Suppressor macrophage (primary cell): ENCODE measurements at regions not wholly inside any gene's neighbourhood (a gene's known extent, or its start where the extent isn't known, plus 50 kb on each side); places are given as distances from the start of the nearest gene placed in this dataset.

Experiments
- DNase-seq, 4 experiments: peaks; one replicate each; pipeline ENCODE4 v3.0.0-alpha.2; 2020 to 2022

DNA sequence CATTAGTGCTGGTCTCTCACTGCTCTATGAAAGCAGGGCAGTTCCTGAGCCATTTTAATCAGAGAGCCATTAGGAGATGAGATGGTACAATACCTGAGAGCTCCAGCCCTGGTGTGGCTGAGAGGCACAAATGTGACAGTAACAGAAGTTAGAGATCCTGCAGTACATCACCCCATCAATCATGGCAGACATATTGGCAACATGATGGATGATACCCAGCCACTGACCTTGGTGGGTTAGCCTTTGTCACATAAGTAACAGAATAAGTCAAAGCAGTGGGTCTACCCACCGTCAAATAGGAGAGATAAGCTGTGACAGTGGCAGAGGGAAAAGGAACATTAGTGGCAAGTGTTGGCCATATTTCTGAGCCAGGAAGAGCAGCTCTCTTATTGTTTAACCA is 53.3 kb upstream of the NXPH1 start:
- DNase-seq = no peak

DNA sequence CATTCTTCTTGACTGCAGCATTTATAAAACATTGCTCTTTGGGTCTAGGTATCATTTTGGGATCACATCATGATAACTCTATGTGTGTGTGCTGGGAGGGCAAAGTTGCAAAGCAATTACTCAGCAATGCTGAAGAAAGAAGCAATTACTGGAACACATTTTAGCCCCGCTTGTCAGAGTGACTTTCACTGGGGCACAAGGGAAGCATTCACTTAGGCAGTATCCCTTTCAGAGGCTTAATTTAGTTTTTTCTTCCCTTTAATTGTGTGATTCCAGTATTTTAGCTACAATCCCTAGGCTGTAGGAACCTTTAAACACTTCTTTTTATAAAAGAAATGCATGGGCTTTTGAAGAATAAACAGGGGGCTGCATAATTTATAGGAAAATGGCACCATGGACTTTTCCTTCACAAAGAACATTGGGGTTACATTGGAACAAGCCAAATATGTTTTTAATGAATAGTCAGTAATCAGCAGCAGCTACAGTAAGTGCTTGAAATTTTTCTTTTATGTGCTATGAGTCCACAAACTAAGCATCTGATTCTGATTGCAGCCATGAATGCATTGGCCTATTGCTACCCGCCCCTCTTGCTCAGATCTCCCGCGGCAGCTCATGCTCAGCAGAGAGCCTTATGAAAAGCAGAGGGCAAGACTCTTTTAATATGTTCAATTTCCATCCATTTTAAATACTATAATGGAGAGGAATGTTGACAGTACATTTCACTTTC is 51.2 kb upstream of the NXPH1 start:
- no peak for DNase-seq
